ENCODE measurements at regions not wholly inside any gene's neighbourhood (a gene's known extent, or its start where the extent isn't known, plus 50 kb on each side); places are given as distances from the start of the nearest gene placed in this dataset.

GRCh38 chr5:58202941-58203444 lies 256.9 kb downstream of the PLK2 start:
- Histone ChIP-seq H3K4me1 (ENCODE audit: control insufficient read depth in 1 of 2, low read depth in 2 of 2) (peaks cover 3 to 13% of the 10 kb centered on the region in 2 donors), H3K9me3 (no peaks in the 10 kb centered on the region), H3K36me3 (no peaks in the 10 kb centered on the region), H3K4me3 (no peak overlapping the region), H3K27ac (no peak overlapping the region), H3K27me3 (replicated peaks; ENCODE audit: insufficient read depth) (no peaks in the 10 kb centered on the region)
- no peak for ATAC-seq (ENCODE audit: insufficient number of reproducible peaks, low FRiP score, low read depth)
- DNase-seq (ENCODE audit: low spot score) = no peak
- no peak for TF ChIP-seq CTCF (IDR thresholded peaks at IDR 0.05)

- no peaks in the 10 kb centered on the region for H3K36me3 ChIP-seq
- no peak for TF ChIP-seq CTCF (IDR thresholded peaks at IDR 0.05)
- no peaks in the 10 kb centered on the region for H3K27me3 ChIP-seq (replicated peaks; ENCODE audit: insufficient read depth)
- H3K9me3 ChIP-seq = no peaks in the 10 kb centered on the region
- no peak overlapping the region for H3K4me3 ChIP-seq
- peaks cover 3 to 18% of the 10 kb centered on the region in 2 donors for H3K4me1 ChIP-seq (ENCODE audit: control insufficient read depth in 1 of 2, low read depth in 2 of 2)
- H3K27ac ChIP-seq = no peak overlapping the region
- no peak for ATAC-seq (ENCODE audit: insufficient number of reproducible peaks, low FRiP score, low read depth)
- no peak for DNase-seq (ENCODE audit: low spot score)
These were observed 257.8 kb downstream of the PLK2 start for GRCh38 chr5:58201922-58202648.

- H3K4me3 ChIP-seq = no peak overlapping the region
- no peak for DNase-seq (ENCODE audit: low spot score)
- H3K4me1 ChIP-seq (ENCODE audit: control insufficient read depth in 1 of 2, low read depth in 2 of 2) = peaks cover 3 to 18% of the 10 kb centered on the region in 2 donors
- H3K36me3 ChIP-seq = no peaks in the 10 kb centered on the region
- ATAC-seq (ENCODE audit: insufficient number of reproducible peaks, low FRiP score, low read depth) = no peak
- H3K27ac ChIP-seq = no peak overlapping the region
- no peak for TF ChIP-seq CTCF (IDR thresholded peaks at IDR 0.05)
- no peaks in the 10 kb centered on the region for H3K27me3 ChIP-seq (replicated peaks; ENCODE audit: insufficient read depth)
- no peaks in the 10 kb centered on the region for H3K9me3 ChIP-seq
These were observed 259.4 kb downstream of the PLK2 start for GRCh38 chr5:58200451-58200850.

GRCh38 chr5:58199087-58199486 lies 260.8 kb downstream of the PLK2 start:
- TF ChIP-seq CTCF (IDR thresholded peaks at IDR 0.05) = no peak
- H3K27me3 ChIP-seq (replicated peaks; ENCODE audit: insufficient read depth) = no peaks in the 10 kb centered on the region
- no peaks in the 10 kb centered on the region for H3K36me3 ChIP-seq

GRCh38 chr5:58198330-58198729 lies 261.6 kb downstream of the PLK2 start:
- TF ChIP-seq CTCF (IDR thresholded peaks at IDR 0.05) = no peak
- H3K4me3 ChIP-seq = no peak overlapping the region
- DNase-seq (ENCODE audit: low spot score) = no peak
- no peak overlapping the region for H3K27ac ChIP-seq
- H3K27me3 ChIP-seq (replicated peaks; ENCODE audit: insufficient read depth) = no peaks in the 10 kb centered on the region
- H3K36me3 ChIP-seq = no peaks in the 10 kb centered on the region
- no peak for ATAC-seq (ENCODE audit: insufficient number of reproducible peaks, low FRiP score, low read depth)
- peaks cover 0 to 13% of the 10 kb centered on the region in 2 donors for H3K4me1 ChIP-seq (ENCODE audit: control insufficient read depth in 1 of 2, low read depth in 2 of 2)
- H3K9me3 ChIP-seq = no peaks in the 10 kb centered on the region

More at GRCh38 chr5:58199087-58199486, 260.8 kb downstream of the PLK2 start:
- H3K4me1 ChIP-seq (ENCODE audit: control insufficient read depth in 1 of 2, low read depth in 2 of 2) = peaks cover 0 to 13% of the 10 kb centered on the region in 2 donors
- no peak overlapping the region for H3K27ac ChIP-seq
- H3K4me3 ChIP-seq = no peak overlapping the region
- no peak for ATAC-seq (ENCODE audit: insufficient number of reproducible peaks, low FRiP score, low read depth)
- H3K9me3 ChIP-seq = no peaks in the 10 kb centered on the region
- no peak for DNase-seq (ENCODE audit: low spot score)
